DND-41 (cell line): ENCODE measurements at regions not wholly inside any gene's neighbourhood (a gene's known extent, or its start where the extent isn't known, plus 50 kb on each side); places are given as distances from the start of the nearest gene placed in this dataset.

Experiments used
- ATAC-seq: fragments of 200-7000 bp; cut with Tn5 transposase; 3 replicates; pipeline ENCODE4 v1.9.1; 2021; ENCODE audit warnings: low read depth; ENCODE audit not compliant: insufficient read depth
- DNase-seq: peaks from one replicate; pipeline ENCODE4 v3.0.0-alpha.2; 2020
- H2AFZ ChIP-seq: 2 replicates; pipeline ENCODE4 v1.6.0; 2012; ENCODE audit warnings: low read depth, low read length
- H3K27ac ChIP-seq: 2 replicates; pipeline ENCODE4 v1.5.1; 2012; ENCODE audit warnings: low read length, inconsistent platforms
- H3K27me3 ChIP-seq: fragments of 200-600 bp; sonication (generic); 2 replicates; pipeline ENCODE4 v1.6.0; 2012; ENCODE audit warnings: low read length, mild to moderate bottlenecking, inconsistent platforms; ENCODE audit not compliant: insufficient read depth, poor library complexity
- H3K36me3 ChIP-seq: 2 replicates; pipeline ENCODE4 v1.5.1; 2012; ENCODE audit warnings: low read length, inconsistent platforms; ENCODE audit not compliant: insufficient read depth
- H3K4me1 ChIP-seq: 2 replicates; pipeline ENCODE4 v1.5.1; 2012; ENCODE audit warnings: mild to moderate bottlenecking, low read length; ENCODE audit not compliant: insufficient read depth
- H3K4me2 ChIP-seq: 2 replicates; pipeline ENCODE4 v1.6.0; 2012; ENCODE audit warnings: mild to moderate bottlenecking, moderate library complexity, low read length, inconsistent platforms; ENCODE audit not compliant: insufficient read depth
- H3K4me3 ChIP-seq, 2 experiments: fragments of 200-600 bp in 1 of 2; shearing (Covaris generic) in 1 of 2; 2 replicates each; pipeline ENCODE4 v1.5.1; 2012 to 2016; ENCODE audit warnings: inconsistent platforms in 2 of 2, low read length in 2 of 2, mild to moderate bottlenecking in 2 of 2, low read depth in 1 of 2, moderate library complexity in 1 of 2
- H3K79me2 ChIP-seq: 2 replicates; pipeline ENCODE4 v1.6.0; 2012; ENCODE audit warnings: low read length, inconsistent platforms; ENCODE audit not compliant: insufficient read depth
- H3K9ac ChIP-seq: 2 replicates; pipeline ENCODE4 v1.6.0; 2012; ENCODE audit warnings: low read depth, mild to moderate bottlenecking, inconsistent platforms, low read length, moderate library complexity
- H3K9me3 ChIP-seq: 2 replicates; pipeline ENCODE4 v1.5.1; 2012; ENCODE audit warnings: low read length, moderate library complexity, mild to moderate bottlenecking, inconsistent platforms; ENCODE audit not compliant: insufficient read depth, severe bottlenecking
- H4K20me1 ChIP-seq: 2 replicates; pipeline ENCODE4 v1.6.0; 2012; ENCODE audit warnings: low read length; ENCODE audit not compliant: insufficient read depth
- EZH2 ChIP-seq: IDR thresholded peaks from 3 replicates; pipeline ENCODE4 v1.6.1; 2012; ENCODE audit warnings: borderline replicate concordance, low read depth, mild to moderate bottlenecking, moderate library complexity, low read length, inconsistent platforms; ENCODE audit not compliant: severe bottlenecking
- TF ChIP-seq, protein P1 (sequence below): IDR thresholded peaks from 2 replicates; pipeline ENCODE4 v1.5.1; 2012; ENCODE audit warnings: borderline replicate concordance, low read length, moderate library complexity, mild to moderate bottlenecking; ENCODE audit not compliant: poor library complexity, severe bottlenecking; ENCODE audit errors: extremely low read depth

DNA sequence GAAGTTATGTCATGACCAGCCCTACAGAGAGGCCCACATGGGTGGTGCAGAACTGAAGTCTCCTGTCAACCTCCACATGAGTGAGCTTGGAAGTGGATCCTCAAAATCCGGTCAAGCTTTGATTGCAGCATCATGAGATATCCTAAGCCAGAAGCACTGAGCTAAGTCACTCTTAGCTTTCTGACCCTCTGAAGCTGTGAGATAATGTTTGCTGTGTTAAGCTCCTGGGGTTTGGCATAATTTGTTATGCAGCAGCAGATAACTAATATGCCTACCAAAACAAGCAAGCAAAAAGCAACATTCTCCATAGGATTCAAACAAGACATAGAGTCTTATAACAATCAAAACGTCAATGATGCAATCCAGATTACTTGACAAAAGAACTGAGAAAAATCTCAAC, 87.6 kb upstream of the GRIN2B start:
- Histone ChIP-seq H2AFZ (no peak overlapping the region), H3K4me2 (no peak overlapping the region), H3K4me3 (no peak overlapping the region), H3K27ac (no peak overlapping the region), H3K4me1 (no peaks in the 10 kb centered on the region), H4K20me1 (no peaks in the 10 kb centered on the region), H3K9ac (no peak overlapping the region), H3K36me3 (no peaks in the 10 kb centered on the region), H3K9me3 (no peaks in the 10 kb centered on the region), H3K79me2 (no peaks in the 10 kb centered on the region), H3K27me3 (no peaks in the 10 kb centered on the region)
- no peak for ATAC-seq
- TF ChIP-seq, protein P1, sequence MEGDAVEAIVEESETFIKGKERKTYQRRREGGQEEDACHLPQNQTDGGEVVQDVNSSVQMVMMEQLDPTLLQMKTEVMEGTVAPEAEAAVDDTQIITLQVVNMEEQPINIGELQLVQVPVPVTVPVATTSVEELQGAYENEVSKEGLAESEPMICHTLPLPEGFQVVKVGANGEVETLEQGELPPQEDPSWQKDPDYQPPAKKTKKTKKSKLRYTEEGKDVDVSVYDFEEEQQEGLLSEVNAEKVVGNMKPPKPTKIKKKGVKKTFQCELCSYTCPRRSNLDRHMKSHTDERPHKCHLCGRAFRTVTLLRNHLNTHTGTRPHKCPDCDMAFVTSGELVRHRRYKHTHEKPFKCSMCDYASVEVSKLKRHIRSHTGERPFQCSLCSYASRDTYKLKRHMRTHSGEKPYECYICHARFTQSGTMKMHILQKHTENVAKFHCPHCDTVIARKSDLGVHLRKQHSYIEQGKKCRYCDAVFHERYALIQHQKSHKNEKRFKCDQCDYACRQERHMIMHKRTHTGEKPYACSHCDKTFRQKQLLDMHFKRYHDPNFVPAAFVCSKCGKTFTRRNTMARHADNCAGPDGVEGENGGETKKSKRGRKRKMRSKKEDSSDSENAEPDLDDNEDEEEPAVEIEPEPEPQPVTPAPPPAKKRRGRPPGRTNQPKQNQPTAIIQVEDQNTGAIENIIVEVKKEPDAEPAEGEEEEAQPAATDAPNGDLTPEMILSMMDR: no peak
- no peak for TF ChIP-seq EZH2
- DNase-seq: no peak

DNA sequence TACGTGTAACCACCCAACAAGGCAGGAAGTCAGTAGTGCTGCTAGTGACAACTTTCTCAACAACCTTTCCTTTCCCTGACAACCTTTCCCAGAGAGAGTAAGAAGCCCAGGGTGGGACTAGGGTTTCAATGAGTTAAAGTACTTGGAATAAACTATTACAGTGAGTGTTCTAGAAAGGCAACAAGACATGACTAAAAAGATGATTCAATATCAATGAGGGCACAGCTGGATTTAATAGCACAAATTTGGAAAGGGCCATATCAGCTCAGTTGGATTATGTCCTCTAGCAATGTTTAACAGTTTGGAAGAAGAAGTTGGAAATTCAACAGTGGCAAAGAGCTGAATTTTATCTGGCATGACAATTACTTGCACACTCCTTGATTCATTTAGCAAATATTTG, 90.4 kb upstream of the GRIN2B start:
- H3K27me3 ChIP-seq: no peaks in the 10 kb centered on the region
- no peaks in the 10 kb centered on the region for H3K4me1 ChIP-seq
- no peak overlapping the region for H2AFZ ChIP-seq
- no peak for ATAC-seq
- H3K4me3 ChIP-seq: no peak overlapping the region
- no peak overlapping the region for H3K27ac ChIP-seq
- no peaks in the 10 kb centered on the region for H3K9me3 ChIP-seq
- H3K9ac ChIP-seq: no peak overlapping the region
- H3K79me2 ChIP-seq: no peaks in the 10 kb centered on the region
- H3K36me3 ChIP-seq: no peaks in the 10 kb centered on the region
- no peak for DNase-seq
- no peaks in the 10 kb centered on the region for H4K20me1 ChIP-seq
- no peak overlapping the region for H3K4me2 ChIP-seq
- no peak for TF ChIP-seq EZH2
- TF ChIP-seq, protein P1: no peak

DNA sequence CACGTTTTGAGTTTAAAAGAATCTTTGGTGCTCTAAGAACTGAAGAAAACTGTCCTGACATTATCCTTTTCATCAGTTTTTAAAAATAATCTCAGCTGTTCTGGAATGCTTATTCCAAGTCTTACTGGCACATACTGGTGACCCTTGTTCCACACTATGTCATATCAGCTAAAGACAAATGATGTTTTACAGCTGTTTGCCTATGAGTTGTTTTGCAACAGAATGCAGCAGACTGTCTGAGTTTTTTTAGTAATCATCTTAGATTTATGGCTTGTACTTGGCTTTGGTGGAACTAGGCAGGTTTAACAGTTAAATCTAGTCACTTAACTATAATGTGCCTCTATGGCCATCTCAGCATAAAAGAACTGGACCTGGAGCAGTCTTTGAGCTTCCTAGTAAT, 91.6 kb upstream of the GRIN2B start:
- TF ChIP-seq EZH2: no peak
- TF ChIP-seq, protein P1: no peak
- DNase-seq: no peak
- H2AFZ ChIP-seq: no peak overlapping the region
- no peaks in the 10 kb centered on the region for H4K20me1 ChIP-seq
- no peaks in the 10 kb centered on the region for H3K27me3 ChIP-seq
- H3K4me3 ChIP-seq: no peak overlapping the region
- no peak for ATAC-seq
- H3K9ac ChIP-seq: no peak overlapping the region
- H3K36me3 ChIP-seq: no peaks in the 10 kb centered on the region
- no peaks in the 10 kb centered on the region for H3K9me3 ChIP-seq
- H3K79me2 ChIP-seq: no peaks in the 10 kb centered on the region
- H3K27ac ChIP-seq: no peak overlapping the region
- H3K4me1 ChIP-seq: no peaks in the 10 kb centered on the region
- H3K4me2 ChIP-seq: no peak overlapping the region
